ENCODE measurements at regions not wholly inside any gene's neighbourhood (a gene's known extent, or its start where the extent isn't known, plus 50 kb on each side); places are given as distances from the start of the nearest gene placed in this dataset.
"Not testable (repeated sequence)": the region's sequence is repeated elsewhere in the genome, so short reads cannot be mapped to it uniquely, and the experiment has no call there.

- TF ChIP-seq, protein P1, sequence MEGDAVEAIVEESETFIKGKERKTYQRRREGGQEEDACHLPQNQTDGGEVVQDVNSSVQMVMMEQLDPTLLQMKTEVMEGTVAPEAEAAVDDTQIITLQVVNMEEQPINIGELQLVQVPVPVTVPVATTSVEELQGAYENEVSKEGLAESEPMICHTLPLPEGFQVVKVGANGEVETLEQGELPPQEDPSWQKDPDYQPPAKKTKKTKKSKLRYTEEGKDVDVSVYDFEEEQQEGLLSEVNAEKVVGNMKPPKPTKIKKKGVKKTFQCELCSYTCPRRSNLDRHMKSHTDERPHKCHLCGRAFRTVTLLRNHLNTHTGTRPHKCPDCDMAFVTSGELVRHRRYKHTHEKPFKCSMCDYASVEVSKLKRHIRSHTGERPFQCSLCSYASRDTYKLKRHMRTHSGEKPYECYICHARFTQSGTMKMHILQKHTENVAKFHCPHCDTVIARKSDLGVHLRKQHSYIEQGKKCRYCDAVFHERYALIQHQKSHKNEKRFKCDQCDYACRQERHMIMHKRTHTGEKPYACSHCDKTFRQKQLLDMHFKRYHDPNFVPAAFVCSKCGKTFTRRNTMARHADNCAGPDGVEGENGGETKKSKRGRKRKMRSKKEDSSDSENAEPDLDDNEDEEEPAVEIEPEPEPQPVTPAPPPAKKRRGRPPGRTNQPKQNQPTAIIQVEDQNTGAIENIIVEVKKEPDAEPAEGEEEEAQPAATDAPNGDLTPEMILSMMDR (IDR thresholded peaks at IDR 0.05; ENCODE audit: insufficient read depth, low read length): no peak
- DNase-seq (ENCODE audit: low read depth): no peak
- H3K4me3 ChIP-seq (ENCODE audit: low read depth, low read length): no peak overlapping the region
Measured at GRCh38 chr7:81385370-81385769, 384.5 kb downstream of the HGF start.

DNA sequence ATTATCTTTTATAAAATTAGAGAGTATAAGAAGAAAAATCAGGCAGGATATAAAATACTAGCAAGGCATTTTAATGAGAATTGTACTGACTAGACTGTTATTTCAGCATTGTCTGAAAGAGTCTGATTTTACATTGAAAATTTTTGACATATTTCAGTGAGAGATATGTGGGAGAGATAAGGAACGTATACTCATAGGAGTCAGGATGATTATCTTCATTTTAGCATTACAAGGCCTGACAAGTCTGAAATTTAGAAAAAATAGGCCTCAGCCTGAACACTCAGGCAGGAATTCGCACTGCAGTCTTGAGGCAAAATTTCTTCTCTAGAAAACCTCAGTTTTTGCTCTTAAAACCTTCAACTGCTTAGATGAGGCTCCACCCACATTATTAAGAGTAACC, 386.0 kb downstream of the HGF start:
- no peak overlapping the region for H3K4me3 ChIP-seq (ENCODE audit: low read depth, low read length)
- DNase-seq (ENCODE audit: low read depth): peak; percentile 15
- TF ChIP-seq, protein P1 (IDR thresholded peaks at IDR 0.05; ENCODE audit: insufficient read depth, low read length): no peak

- not testable (repeated sequence) for DNase-seq (ENCODE audit: low read depth); H3K4me3 ChIP-seq (ENCODE audit: low read depth, low read length)
Measured at GRCh38 chr7:81374641-81375040, 395.2 kb downstream of the HGF start.

DNA sequence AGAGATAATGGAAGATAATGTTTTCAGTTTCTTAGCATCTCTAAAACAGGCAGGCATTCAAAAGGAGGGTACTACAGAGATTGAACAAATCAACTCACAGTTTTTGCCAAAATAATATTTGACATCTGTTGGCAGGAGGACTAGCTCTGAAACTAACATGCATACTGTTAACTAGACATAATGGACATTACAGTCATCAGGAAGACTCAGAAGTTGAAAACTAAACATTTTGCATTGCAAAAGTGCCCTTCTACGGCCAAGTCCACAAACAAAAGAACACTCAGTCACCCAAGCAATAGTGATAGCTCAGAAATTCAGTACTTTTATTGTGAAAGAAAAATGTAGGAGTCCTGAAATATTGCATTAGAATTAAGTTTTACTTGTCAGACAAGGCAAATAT, 399.0 kb downstream of the HGF start:
- no peak overlapping the region for H3K4me3 ChIP-seq (ENCODE audit: low read depth, low read length)
- TF ChIP-seq, protein P1 (IDR thresholded peaks at IDR 0.05; ENCODE audit: insufficient read depth, low read length): no peak
- peak; percentile 76 for DNase-seq (ENCODE audit: low read depth)

- no peak overlapping the region for H3K4me3 ChIP-seq (ENCODE audit: low read depth, low read length)
- peak; percentile 100 for DNase-seq (ENCODE audit: low read depth)
- TF ChIP-seq, protein P1 (IDR thresholded peaks at IDR 0.05; ENCODE audit: insufficient read depth, low read length): no peak
Measured at GRCh38 chr7:81367326-81367931, 402.4 kb downstream of the HGF start.

- DNase-seq (ENCODE audit: low read depth): peak; percentile 67
- no peak overlapping the region for H3K4me3 ChIP-seq (ENCODE audit: low read depth, low read length)
- TF ChIP-seq, protein P1 (IDR thresholded peaks at IDR 0.05; ENCODE audit: insufficient read depth, low read length): no peak
Measured at GRCh38 chr7:81366546-81366945, 403.3 kb downstream of the HGF start.

DNA sequence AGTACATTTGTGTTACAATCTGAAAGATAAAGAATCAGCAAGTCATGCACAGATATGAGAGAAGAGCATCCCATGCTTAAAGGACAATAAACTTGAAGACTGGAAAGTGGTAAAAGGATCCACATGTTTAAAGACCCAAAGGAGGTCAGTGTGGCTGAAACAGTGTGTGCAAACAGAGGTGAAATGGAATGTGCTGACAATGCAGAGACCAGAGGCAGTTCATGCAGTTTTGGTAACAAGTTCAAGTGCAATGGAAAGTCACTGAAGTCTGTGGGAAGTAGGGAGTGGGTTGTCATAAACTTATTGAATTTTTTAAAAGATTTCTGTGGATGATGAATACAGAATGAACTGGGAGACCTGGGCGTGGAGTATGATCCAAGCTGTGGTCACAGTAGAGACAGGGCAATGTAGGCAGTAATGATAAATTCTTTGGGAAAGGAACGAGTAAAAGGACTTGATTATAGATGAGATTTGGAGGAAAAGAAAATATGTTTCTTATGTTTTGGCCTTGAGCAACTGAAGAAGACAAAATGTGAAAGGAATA, 408.0 kb downstream of the HGF start:
- TF ChIP-seq, protein P1 (IDR thresholded peaks at IDR 0.05; ENCODE audit: insufficient read depth, low read length): no peak
- H3K4me3 ChIP-seq (ENCODE audit: low read depth, low read length): no peak overlapping the region
- peak; percentile 9 for DNase-seq (ENCODE audit: low read depth)
